ENCODE measurements at regions not wholly inside any gene's neighbourhood (a gene's known extent, or its start where the extent isn't known, plus 50 kb on each side); places are given as distances from the start of the nearest gene placed in this dataset.

DNA sequence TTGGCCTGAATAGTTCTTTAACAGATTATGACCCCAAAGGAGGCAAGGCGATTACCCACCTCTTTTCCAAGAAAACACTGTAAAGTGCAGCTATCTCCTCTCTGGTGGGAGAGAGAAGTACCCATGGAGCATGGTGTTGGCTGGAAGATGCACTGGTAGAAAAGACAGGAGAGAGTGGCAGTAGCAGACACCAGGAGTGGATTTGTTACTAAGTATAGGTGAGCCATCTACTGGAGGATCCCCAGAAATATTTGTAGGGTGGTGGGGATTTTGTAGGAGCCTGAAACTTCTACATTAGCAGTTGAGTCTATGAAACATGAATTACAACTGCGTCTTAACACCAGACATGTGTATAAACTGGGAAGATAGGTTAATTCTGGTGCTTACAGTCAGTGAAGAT is 148.0 kb downstream of the SLC38A4 start:
- TF ChIP-seq POLR2A (IDR thresholded peaks at IDR 0.05): no peak
- TF ChIP-seq, protein P1, sequence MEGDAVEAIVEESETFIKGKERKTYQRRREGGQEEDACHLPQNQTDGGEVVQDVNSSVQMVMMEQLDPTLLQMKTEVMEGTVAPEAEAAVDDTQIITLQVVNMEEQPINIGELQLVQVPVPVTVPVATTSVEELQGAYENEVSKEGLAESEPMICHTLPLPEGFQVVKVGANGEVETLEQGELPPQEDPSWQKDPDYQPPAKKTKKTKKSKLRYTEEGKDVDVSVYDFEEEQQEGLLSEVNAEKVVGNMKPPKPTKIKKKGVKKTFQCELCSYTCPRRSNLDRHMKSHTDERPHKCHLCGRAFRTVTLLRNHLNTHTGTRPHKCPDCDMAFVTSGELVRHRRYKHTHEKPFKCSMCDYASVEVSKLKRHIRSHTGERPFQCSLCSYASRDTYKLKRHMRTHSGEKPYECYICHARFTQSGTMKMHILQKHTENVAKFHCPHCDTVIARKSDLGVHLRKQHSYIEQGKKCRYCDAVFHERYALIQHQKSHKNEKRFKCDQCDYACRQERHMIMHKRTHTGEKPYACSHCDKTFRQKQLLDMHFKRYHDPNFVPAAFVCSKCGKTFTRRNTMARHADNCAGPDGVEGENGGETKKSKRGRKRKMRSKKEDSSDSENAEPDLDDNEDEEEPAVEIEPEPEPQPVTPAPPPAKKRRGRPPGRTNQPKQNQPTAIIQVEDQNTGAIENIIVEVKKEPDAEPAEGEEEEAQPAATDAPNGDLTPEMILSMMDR (IDR thresholded peaks at IDR 0.05): peak in 2 of 4 donors; percentile 10 to 12

All from right lobe of liver (tissue), 4 donors.